ENCODE measurements at regions not wholly inside any gene's neighbourhood (a gene's known extent, or its start where the extent isn't known, plus 50 kb on each side); places are given as distances from the start of the nearest gene placed in this dataset.

GRCh38 chr10:128928231-128928836 lies 538.7 kb upstream of the MGMT start:
- DNase-seq: no peak
- TF ChIP-seq GATA1 (IDR thresholded peaks at IDR 0.05; ENCODE audit: low read depth, low read length) (no peak), POLR2A (IDR thresholded peaks at IDR 0.05; ENCODE audit: low read length) (no peak)

GRCh38 chr10:128929131-128929530 lies 537.9 kb upstream of the MGMT start:
- TF ChIP-seq POLR2A (IDR thresholded peaks at IDR 0.05; ENCODE audit: low read length) (no peak), GATA1 (IDR thresholded peaks at IDR 0.05; ENCODE audit: low read depth, low read length) (no peak)
- no peak for DNase-seq

GRCh38 chr10:128929767-128930166 lies 537.3 kb upstream of the MGMT start:
- TF ChIP-seq GATA1 (IDR thresholded peaks at IDR 0.05; ENCODE audit: low read depth, low read length): no peak
- TF ChIP-seq POLR2A (IDR thresholded peaks at IDR 0.05; ENCODE audit: low read length): no peak

GRCh38 chr10:128930515-128930914 lies 536.5 kb upstream of the MGMT start:
- no peak for DNase-seq
- TF ChIP-seq POLR2A (IDR thresholded peaks at IDR 0.05; ENCODE audit: low read length): no peak
- no peak for TF ChIP-seq GATA1 (IDR thresholded peaks at IDR 0.05; ENCODE audit: low read depth, low read length)

More at GRCh38 chr10:128929767-128930166, 537.3 kb upstream of the MGMT start:
- no peak for DNase-seq

GRCh38 chr10:128932071-128932820 lies 534.8 kb upstream of the MGMT start:
- DNase-seq: no peak
- TF ChIP-seq GATA1 (IDR thresholded peaks at IDR 0.05; ENCODE audit: low read depth, low read length): no peak
- no peak for TF ChIP-seq POLR2A (IDR thresholded peaks at IDR 0.05; ENCODE audit: low read length)

GRCh38 chr10:128934492-128934891 lies 532.5 kb upstream of the MGMT start:
- TF ChIP-seq POLR2A (IDR thresholded peaks at IDR 0.05; ENCODE audit: low read length) (no peak), GATA1 (IDR thresholded peaks at IDR 0.05; ENCODE audit: low read depth, low read length) (no peak)
- no peak for DNase-seq

- no peak for TF ChIP-seq POLR2A (IDR thresholded peaks at IDR 0.05; ENCODE audit: low read length)
- TF ChIP-seq GATA1 (IDR thresholded peaks at IDR 0.05; ENCODE audit: low read depth, low read length): no peak
- DNase-seq: no peak
Observed at GRCh38 chr10:128936392-128936791, 530.6 kb upstream of the MGMT start.

GRCh38 chr10:128938558-128938957 lies 528.5 kb upstream of the MGMT start:
- TF ChIP-seq GATA1 (IDR thresholded peaks at IDR 0.05; ENCODE audit: low read depth, low read length) (no peak), POLR2A (IDR thresholded peaks at IDR 0.05; ENCODE audit: low read length) (no peak)
- DNase-seq: no peak

- TF ChIP-seq GATA1 (IDR thresholded peaks at IDR 0.05; ENCODE audit: low read depth, low read length): no peak
- TF ChIP-seq POLR2A (IDR thresholded peaks at IDR 0.05; ENCODE audit: low read length): no peak
- DNase-seq: no peak
Observed at GRCh38 chr10:128940081-128940480, 527.0 kb upstream of the MGMT start.

- DNase-seq: no peak
- TF ChIP-seq GATA1 (IDR thresholded peaks at IDR 0.05; ENCODE audit: low read depth, low read length): no peak
- TF ChIP-seq POLR2A (IDR thresholded peaks at IDR 0.05; ENCODE audit: low read length): no peak
Observed at GRCh38 chr10:128943111-128943510, 523.9 kb upstream of the MGMT start.

GRCh38 chr10:128945398-128945797 lies 521.6 kb upstream of the MGMT start:
- no peak for TF ChIP-seq POLR2A (IDR thresholded peaks at IDR 0.05; ENCODE audit: low read length)
- TF ChIP-seq GATA1 (IDR thresholded peaks at IDR 0.05; ENCODE audit: low read depth, low read length): no peak
- no peak for DNase-seq

- TF ChIP-seq GATA1 (IDR thresholded peaks at IDR 0.05; ENCODE audit: low read depth, low read length): no peak
- no peak for TF ChIP-seq POLR2A (IDR thresholded peaks at IDR 0.05; ENCODE audit: low read length)
- no peak for DNase-seq
Observed at GRCh38 chr10:128950159-128950915, 516.7 kb upstream of the MGMT start.

GRCh38 chr10:128950916-128951275 lies 516.1 kb upstream of the MGMT start:
- TF ChIP-seq GATA1 (IDR thresholded peaks at IDR 0.05; ENCODE audit: low read depth, low read length): no peak
- TF ChIP-seq POLR2A (IDR thresholded peaks at IDR 0.05; ENCODE audit: low read length): no peak
- DNase-seq: no peak

GRCh38 chr10:128952856-128953255 lies 514.2 kb upstream of the MGMT start:
- TF ChIP-seq GATA1 (IDR thresholded peaks at IDR 0.05; ENCODE audit: low read depth, low read length) (no peak), POLR2A (IDR thresholded peaks at IDR 0.05; ENCODE audit: low read length) (no peak)
- no peak for DNase-seq

All from erythroblast (primary cell).